ENCODE measurements at regions not wholly inside any gene's neighbourhood (a gene's known extent, or its start where the extent isn't known, plus 50 kb on each side); places are given as distances from the start of the nearest gene placed in this dataset.

GRCh38 chr15:62742409-62743171, 300.0 kb upstream of the TPM1 start:
- TF ChIP-seq ZFX (IDR thresholded peaks at IDR 0.05; ENCODE audit: borderline replicate concordance) (no peak), CTCF (IDR thresholded peaks at IDR 0.05) (peak; percentile 93)
- no peak overlapping the region for H3K27ac ChIP-seq

GRCh38 chr15:62745621-62746225, 296.8 kb upstream of the TPM1 start:
- TF ChIP-seq ZFX (IDR thresholded peaks at IDR 0.05; ENCODE audit: borderline replicate concordance) (no peak), CTCF (IDR thresholded peaks at IDR 0.05) (no peak)
- no peak overlapping the region for H3K27ac ChIP-seq

- TF ChIP-seq CTCF (IDR thresholded peaks at IDR 0.05) (no peak), ZFX (IDR thresholded peaks at IDR 0.05; ENCODE audit: borderline replicate concordance) (no peak)
- no peak overlapping the region for H3K27ac ChIP-seq
Observed at GRCh38 chr15:62748196-62748595, 294.4 kb upstream of the TPM1 start.

- no peak overlapping the region for H3K27ac ChIP-seq
- no peak for TF ChIP-seq CTCF (IDR thresholded peaks at IDR 0.05)
- no peak for TF ChIP-seq ZFX (IDR thresholded peaks at IDR 0.05; ENCODE audit: borderline replicate concordance)
Observed at GRCh38 chr15:62749036-62749815, 293.3 kb upstream of the TPM1 start.

- no peak overlapping the region for H3K27ac ChIP-seq
- TF ChIP-seq ZFX (IDR thresholded peaks at IDR 0.05; ENCODE audit: borderline replicate concordance) (no peak), CTCF (IDR thresholded peaks at IDR 0.05) (no peak)
Observed at GRCh38 chr15:62750471-62750870, 292.1 kb upstream of the TPM1 start.

GRCh38 chr15:62752657-62753517, 289.7 kb upstream of the TPM1 start:
- TF ChIP-seq ZFX (IDR thresholded peaks at IDR 0.05; ENCODE audit: borderline replicate concordance) (no peak), CTCF (IDR thresholded peaks at IDR 0.05) (no peak)
- H3K27ac ChIP-seq = no peak overlapping the region

All from 22Rv1 (cell line).